ENCODE measurements at regions not wholly inside any gene's neighbourhood (a gene's known extent, or its start where the extent isn't known, plus 50 kb on each side); places are given as distances from the start of the nearest gene placed in this dataset.

DNA sequence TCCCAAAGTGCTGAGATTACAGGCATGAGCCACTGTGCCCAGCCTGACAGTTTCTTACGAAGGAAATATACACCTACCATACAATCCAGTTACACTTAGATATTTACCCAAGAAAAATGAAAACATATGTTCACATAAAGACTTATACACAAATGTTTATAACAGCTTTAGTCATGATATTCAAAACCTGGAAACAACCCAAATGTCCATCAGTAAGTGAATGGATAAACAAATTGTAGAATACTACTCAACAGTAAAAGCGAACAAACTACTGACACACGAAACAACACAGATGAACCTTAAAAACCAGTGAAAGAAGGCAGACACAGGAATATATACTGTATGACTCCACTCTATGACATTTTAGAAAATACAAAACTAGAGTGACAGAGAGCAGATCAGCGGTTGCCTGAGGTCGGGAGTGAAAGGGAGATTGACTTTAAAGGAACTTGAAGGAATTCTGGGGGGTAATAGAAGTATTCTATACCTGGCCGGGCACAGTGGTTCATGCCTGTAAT, 83.6 kb downstream of the SPRING1 start:
- H2BK15ac ChIP-seq (ENCODE audit: low read length): no peak overlapping the region
- WGBS, 2 experiments (ENCODE audit: extremely low coverage in 1 of 2, insufficient coverage in 1 of 2, insufficient read length in 1 of 2, insufficient replicate concordance in 2 of 2, low coverage in 1 of 2, low lambda C conversion rate in 2 of 2, missing lambda C conversion rate in 1 of 2): 88% methylated on average over 6 of the region's 6 CpGs; no CpG with 5 or more reads in 1 of the 2 experiments

More for the DNA sequence above, 83.6 kb downstream of the SPRING1 start:
- Histone ChIP-seq H4K5ac (ENCODE audit: insufficient read length, low read depth, low read length) (no peak overlapping the region), H2BK20ac (ENCODE audit: low read length) (no peak overlapping the region), H4K8ac (ENCODE audit: extremely low read depth, insufficient read depth, low read length) (no peak overlapping the region), H3K56ac (replicated peaks; ENCODE audit: insufficient read length, low read depth, low read length) (no peak overlapping the region), H3K4ac (replicated peaks; ENCODE audit: insufficient read length, low read depth, low read length) (no peak overlapping the region), H3K18ac (ENCODE audit: extremely low read depth, low read length) (no peak overlapping the region), H3K79me1 (ENCODE audit: low read depth, low read length) (no peaks in the 10 kb centered on the region), H3K14ac (ENCODE audit: insufficient read length) (no peak overlapping the region), H2AK5ac (ENCODE audit: low read depth, low read length) (no peak overlapping the region), H4K20me1 (replicated peaks in 1 of 2; ENCODE audit: control insufficient read depth in 1 of 2, insufficient read depth in 2 of 2, low read length in 2 of 2) (no peaks in the 10 kb centered on the region), H2BK12ac (ENCODE audit: low read depth, low read length) (no peak overlapping the region), H3K9me3 (ENCODE audit: insufficient read depth in 2 of 2, low read depth in 1 of 2, low read length in 1 of 2) (no peaks in the 10 kb centered on the region), H3K23ac (ENCODE audit: insufficient read length) (no peak overlapping the region), H2BK120ac (replicated peaks; ENCODE audit: low read depth, low read length) (no peak overlapping the region), H3K36me3 (ENCODE audit: control insufficient read depth in 2 of 4, insufficient read depth in 4 of 4, low read length in 3 of 4) (no peaks in the 10 kb centered on the region), H3K9ac (replicated peaks in 1 of 4; ENCODE audit: extremely low read depth in 1 of 4, low read depth in 3 of 4, low read length in 3 of 4) (no peak overlapping the region), H3K27ac (ENCODE audit: low read depth, low read length) (no peak overlapping the region), H2AFZ (ENCODE audit: low read length) (no peak overlapping the region), H3K4me1 (replicated peaks in 1 of 4; ENCODE audit: control insufficient read depth in 3 of 4, insufficient read depth in 4 of 4, low read length in 3 of 4) (peaks cover 0 to 5% (median 0%) of the 10 kb centered on the region in 4 experiments; a peak in 2 of 7 replicates), H3K23me2 (ENCODE audit: low read depth, low read length) (no peaks in the 10 kb centered on the region), H3K4me2 (ENCODE audit: insufficient read depth in 1 of 2, low read depth in 2 of 2, low read length in 2 of 2) (no peak overlapping the region), H3K79me2 (ENCODE audit: control insufficient read depth in 1 of 2, insufficient read depth in 2 of 2, low read length in 2 of 2) (no peaks in the 10 kb centered on the region), H2BK5ac (ENCODE audit: low read depth, low read length) (no peak overlapping the region), H3K27me3 (replicated peaks in 1 of 4; ENCODE audit: control insufficient read depth in 3 of 4, extremely low read depth in 1 of 4, insufficient read depth in 3 of 4, low read length in 3 of 4) (no peaks in the 10 kb centered on the region), H3K4me3 (ENCODE audit: extremely low read depth in 1 of 4, insufficient read depth in 2 of 4, low read depth in 3 of 4, low read length in 4 of 4) (no peak overlapping the region), H4K91ac (replicated peaks; ENCODE audit: insufficient read length, low read length) (no peak overlapping the region)
- ChIA-PET POLR2A (ENCODE audit: partially characterized antibody) (no interaction called here), CTCF (ENCODE audit: partially characterized antibody) (interaction anchor here (1.4 kb wide), 1 partner anchor 44 kb away, joined by 3 read pairs; no protein-coding TSS in a partner anchor)
- no peak for FAIRE-seq
- TF ChIP-seq NANOG (IDR thresholded peaks at IDR 0.05; ENCODE audit: insufficient read depth, low read depth, low read length, poor library complexity, severe bottlenecking) (no peak), SRF (IDR thresholded peaks at IDR 0.05; ENCODE audit: low read depth, low read length) (no peak), KDM4A (IDR thresholded peaks at IDR 0.05; ENCODE audit: low read depth, low read length, severe bottlenecking) (no peak), CTBP2 (IDR thresholded peaks at IDR 0.05; ENCODE audit: borderline replicate concordance, insufficient read depth, insufficient read length, low read length) (no peak), SIRT6 (IDR thresholded peaks at IDR 0.05; ENCODE audit: low read length) (no peak), GTF2F1 (IDR thresholded peaks at IDR 0.05; ENCODE audit: borderline replicate concordance, low read depth, low read length) (no peak), TBP (IDR thresholded peaks at IDR 0.05; ENCODE audit: low read depth, low read length) (no peak)
- TF ChIP-seq, protein P1, sequence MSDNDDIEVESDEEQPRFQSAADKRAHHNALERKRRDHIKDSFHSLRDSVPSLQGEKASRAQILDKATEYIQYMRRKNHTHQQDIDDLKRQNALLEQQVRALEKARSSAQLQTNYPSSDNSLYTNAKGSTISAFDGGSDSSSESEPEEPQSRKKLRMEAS (IDR thresholded peaks at IDR 0.05): no peak
- TF ChIP-seq, protein P2, sequence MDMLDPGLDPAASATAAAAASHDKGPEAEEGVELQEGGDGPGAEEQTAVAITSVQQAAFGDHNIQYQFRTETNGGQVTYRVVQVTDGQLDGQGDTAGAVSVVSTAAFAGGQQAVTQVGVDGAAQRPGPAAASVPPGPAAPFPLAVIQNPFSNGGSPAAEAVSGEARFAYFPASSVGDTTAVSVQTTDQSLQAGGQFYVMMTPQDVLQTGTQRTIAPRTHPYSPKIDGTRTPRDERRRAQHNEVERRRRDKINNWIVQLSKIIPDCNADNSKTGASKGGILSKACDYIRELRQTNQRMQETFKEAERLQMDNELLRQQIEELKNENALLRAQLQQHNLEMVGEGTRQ (IDR thresholded peaks at IDR 0.05; ENCODE audit: low read length): no peak
- DNase-seq (ENCODE audit: low read depth in 1 of 2, low spot score in 2 of 2): no peak

Data from H1 (cell line).